SKM-1 treated with dmso at 0.1 percent for 144 hours (cell line): ENCODE measurements at regions not wholly inside any gene's neighbourhood (a gene's known extent, or its start where the extent isn't known, plus 50 kb on each side); places are given as distances from the start of the nearest gene placed in this dataset.

ENCODE experiments used
- DNase-seq: peaks from one replicate; lab custom pipeline; 2025; ENCODE audit not compliant: unreplicated experiment; lab: John Stamatoyannopoulos, UW

DNA sequence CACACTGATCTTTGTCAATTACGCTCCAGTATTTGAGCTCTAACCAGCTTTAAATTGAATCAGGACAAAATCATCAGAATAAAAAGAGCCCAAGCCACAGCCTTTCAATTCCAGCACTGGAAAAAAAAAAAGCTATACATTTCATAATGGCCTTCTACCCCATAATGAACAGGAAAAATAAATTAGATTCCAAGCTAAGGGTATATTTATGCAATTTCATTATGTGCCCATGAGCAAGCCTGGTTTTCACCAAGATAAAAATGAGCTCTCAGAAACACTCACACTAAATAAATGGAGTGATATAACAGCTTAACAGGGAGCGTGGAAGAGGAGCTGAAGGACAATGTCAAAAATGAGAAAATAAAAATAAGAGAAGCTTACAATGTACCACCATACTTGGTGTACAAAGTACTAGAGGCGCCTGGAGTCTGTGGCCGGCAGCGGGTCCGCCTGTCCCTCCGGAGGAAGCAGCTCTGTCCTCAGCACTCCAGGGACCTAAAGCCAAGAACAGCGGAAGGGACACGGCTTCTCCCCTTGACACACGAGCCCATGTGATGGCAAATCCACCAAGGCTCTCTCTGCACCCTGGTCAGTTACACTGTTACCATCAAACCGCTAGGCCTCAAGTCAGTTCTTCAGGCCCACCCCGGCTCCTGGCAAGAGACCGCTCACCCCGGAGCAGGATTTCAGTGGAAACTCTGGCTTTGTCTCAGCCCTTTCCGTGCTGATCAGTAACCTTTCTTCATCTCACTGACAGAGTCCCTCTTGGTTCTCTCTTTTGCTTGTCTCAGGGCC lies 69.6 kb downstream of the RBFOX3 start:
- no peak for DNase-seq

DNA sequence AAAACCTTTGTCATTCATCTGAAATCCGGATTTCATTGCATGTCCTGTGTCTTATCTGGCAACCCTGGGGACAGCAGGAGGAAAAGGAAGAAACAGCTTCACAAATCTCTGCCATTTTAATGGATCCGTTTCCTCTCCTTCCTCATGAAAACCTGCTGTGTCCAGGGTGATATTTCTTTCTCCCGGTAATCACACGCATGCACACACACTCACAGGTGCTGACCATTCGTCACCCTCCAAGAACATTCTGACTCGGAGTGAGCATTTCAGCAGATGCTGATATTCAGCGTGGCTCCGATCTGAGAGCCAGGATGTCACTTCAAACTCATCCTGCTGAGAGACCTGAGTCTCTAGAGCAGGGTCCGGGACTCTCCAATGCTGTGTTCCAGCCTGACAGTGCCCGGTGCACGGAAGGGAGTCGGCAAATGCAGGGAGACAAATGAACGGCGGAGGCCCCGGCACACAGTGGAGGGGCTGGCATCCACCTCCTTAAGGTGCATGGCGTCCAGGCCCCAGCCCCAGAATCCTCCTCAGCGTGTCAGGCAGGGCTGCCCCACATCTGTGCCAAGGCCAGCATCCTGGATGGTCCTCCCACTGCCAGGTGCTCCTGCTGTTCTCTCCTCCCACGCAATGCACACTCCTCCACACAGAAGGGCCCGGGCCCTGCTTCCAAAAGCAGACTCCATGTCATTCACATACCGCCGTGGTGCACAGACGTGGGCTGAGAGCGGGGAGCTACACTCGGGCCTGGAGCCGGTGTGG lies 70.7 kb downstream of the RBFOX3 start:
- DNase-seq: no peak

- DNase-seq: no peak
Observed at GRCh38 chr17:79538291-79538690, 72.6 kb downstream of the RBFOX3 start.

DNA sequence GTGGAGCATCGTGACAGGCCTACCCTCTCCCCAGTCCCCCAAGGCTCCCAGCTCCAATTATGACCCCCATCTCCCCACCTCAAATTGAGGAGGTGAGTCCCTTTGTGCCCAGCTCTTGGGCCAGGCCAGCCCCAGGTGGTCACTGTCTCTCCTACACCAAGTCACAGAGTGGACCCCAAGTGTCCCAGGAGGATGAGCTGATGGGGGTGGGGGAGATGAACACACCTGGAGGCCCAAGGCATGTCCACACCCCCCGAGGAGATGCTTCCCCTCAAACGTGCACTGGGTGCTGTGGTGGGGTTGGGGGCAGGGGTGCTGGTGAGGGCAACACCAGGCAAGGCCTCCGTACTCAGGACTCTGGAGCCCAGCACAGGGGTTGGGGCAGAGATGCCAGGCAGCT lies 73.2 kb downstream of the RBFOX3 start:
- no peak for DNase-seq

DNA sequence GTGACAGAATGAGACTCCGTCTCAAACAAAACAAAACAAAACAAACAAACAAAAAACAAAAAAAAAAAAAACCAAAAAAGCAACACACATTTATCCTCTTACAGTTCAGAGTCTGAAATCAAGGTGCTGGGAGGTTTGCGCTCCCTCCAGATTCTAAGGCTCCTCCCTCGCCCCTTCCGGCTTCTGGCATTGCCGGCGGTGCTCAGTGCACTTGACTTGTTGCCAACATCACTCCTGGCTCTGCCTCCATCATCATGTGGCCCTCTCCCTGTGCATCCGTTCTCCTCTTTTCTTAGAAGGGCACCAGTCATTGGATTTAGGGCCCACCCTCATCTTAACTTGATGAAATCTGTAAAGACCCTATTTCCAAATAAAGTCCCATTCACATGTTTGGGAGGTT lies 73.8 kb downstream of the RBFOX3 start:
- DNase-seq: no peak

DNA sequence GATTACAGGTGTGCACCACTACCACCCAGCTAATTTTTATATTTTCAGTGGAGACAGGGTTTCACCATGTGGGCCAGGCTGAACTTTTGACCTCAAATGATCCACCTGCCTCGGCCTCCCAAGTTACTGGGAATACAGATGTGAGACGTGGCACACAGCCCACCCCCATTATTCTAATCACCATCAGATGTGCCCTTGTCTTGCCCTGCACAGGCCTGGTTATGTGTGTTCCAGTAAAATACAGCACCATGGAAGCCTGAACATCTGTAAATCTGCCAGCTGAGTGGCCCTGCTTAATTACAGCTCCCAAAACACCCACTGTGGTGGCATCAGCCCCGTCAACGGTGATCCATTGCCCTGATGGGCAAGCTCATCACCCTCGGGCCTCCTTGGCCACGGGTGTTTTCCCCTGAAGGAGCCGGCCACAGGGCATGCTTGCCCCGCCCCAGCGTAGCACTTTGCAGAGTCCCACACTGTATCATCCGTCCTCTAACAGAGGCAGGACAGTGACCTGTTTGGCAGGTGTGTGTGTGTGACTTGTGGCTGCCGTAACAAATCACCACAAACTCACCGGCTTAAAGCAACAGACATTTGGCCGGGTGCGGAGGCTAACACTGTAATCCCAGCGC lies 74.5 kb downstream of the RBFOX3 start:
- DNase-seq: no peak

DNA sequence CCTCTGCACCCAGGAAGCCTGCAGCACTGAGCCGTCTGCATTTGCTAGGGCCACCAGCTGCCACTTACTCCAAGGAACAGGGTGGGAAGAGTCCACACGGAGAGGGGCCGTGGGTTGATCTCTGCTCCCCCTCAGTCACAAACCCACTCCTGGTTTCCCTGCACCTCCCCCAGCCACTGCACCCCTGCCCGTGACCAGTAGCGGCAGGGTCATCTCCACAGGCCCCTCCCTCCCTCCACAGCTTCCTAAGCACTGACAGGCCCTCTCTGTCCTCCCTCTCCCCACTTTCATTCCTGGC lies 75.2 kb downstream of the RBFOX3 start:
- DNase-seq: no peak

- DNase-seq: no peak
Observed at GRCh38 chr17:79534851-79535727, 75.8 kb downstream of the RBFOX3 start.

GRCh38 chr17:79534111-79534510 lies 76.7 kb downstream of the RBFOX3 start:
- no peak for DNase-seq

DNA sequence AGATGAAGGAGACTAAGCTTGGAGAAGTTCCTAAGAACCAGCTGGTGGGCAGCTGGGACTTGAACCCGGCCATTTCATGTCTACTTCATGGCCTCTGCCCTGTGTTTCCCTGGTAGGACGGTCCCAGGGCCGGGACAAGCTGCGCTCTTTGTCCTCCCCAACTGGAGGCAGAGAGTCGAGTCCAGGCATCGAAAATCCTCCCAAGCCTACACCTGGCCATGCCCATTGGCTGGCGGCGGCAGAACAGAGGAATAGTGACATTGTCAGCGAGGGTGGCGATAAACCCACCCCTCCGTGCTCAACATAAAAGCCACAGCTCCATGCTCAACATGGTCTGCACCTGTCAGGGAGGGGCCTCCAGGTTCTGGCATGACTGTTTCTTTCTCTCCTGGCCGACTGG lies 77.7 kb downstream of the RBFOX3 start:
- DNase-seq: no peak

DNA sequence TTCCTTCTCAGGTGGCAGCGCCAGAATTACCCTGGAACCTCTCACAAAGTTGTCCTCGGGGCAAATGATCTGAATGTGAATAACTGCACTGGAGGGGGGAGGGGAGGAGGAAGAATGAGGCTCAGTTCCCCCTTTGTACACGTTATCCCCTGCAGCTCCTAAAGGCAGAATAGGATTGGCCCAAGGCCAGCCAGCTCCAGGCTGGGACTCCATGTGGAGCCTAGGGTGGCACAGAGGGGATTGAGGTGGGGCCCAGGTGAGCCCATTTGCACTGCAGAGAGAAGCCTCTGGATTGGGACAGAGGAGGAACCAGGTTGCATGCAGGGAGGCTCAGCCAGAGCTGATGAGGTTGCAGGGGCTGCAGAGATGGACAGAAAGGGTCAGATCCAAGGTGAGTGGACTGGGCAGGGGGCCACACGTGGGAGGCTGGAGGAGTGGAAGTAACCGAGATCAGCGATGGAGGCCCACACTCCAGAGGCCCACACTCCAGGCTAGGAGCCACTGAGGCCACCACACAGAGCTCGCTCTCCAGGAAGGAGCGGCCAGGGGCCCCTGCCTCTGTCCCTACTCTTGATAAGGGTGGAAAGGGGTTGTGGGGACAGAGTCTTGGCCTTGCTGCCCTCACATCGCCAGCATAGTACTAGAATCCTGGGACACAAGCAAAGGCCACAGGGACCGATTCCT lies 78.6 kb downstream of the RBFOX3 start:
- DNase-seq: no peak

- no peak for DNase-seq
Observed at GRCh38 chr17:79531191-79532095, 79.4 kb downstream of the RBFOX3 start.

DNA sequence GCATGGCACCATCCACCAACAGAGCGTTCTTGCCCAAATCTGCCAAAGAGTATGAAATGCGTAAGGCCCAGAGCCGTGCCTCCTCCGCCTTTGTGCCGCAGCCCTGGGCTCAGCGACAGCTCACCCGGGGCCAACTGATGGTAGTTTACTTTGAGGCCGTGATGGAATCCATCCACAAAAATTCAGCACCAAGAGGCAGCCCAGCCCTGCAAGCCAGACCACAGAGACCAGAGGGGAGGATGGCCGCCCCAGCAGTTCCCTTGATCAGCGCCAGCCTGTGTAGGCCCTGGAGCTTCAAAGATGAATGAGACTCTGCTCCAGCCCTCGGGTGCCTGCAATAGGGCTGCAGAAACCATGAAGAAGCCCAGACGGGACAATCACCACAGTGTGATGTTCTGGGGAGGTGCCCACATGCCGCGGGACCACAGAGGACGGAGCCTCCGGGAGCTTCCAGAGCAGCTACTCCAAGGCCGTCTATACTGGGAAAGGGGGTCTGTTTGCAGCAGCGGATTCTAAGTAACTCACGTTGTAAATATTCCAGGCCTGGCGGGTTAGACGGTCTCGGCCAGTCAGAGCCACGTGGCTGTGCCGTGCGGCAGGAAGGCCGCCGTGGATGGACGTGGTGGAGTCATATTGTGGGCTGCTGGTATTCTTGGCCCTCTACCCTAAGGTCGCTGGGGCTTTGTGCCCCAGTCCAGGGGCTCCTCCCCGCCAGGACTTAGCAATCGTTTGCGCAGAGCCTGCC lies 80.3 kb downstream of the RBFOX3 start:
- DNase-seq: no peak

GRCh38 chr17:79529661-79530081 lies 81.2 kb downstream of the RBFOX3 start:
- no peak for DNase-seq

DNA sequence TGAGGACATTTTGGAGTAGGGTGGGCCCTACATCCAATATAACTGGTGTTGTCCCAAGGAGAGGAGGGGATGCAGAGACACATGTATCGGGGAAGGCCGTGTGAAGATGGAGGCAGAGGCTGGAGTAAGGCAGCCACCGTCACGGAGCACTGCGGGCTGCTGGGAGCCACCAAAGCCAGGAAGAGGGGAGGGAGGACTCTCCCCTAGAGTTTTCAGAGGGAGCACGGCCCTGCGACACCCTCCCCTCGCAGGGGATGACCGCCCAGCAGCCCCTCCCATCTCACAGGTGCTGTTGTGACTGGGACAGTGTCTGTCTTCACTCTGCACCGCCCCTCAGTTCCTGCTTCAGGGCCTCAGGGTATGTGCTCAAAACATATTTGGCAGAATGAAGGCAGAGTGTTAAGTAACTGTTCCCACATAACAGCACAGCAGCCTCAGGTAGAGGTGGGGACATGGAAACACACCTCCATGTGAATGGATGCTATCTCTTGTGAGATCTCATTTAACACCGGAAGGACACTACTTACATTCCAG lies 82.2 kb downstream of the RBFOX3 start:
- DNase-seq: no peak

DNA sequence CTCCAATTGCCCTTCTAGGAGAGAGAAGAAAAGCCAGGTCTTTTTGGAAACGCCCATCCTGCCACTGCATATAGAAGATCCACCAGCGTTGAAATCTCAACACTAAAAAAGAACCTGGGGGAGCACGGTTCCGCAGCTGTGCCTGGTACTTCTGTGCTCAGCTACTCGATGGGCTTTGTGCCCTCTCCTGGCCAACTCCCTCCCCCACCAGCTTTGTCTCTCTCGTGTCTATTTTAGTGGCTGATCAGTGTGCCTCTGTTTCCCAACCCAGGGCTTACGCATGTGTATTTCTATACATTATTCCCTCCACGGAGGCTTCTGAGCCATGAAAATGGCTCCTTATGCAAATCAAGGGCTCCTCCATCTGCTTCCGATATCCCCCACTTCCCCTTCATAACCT lies 83.5 kb downstream of the RBFOX3 start:
- DNase-seq: no peak

- no peak for DNase-seq
Observed at GRCh38 chr17:79525793-79526677, 84.8 kb downstream of the RBFOX3 start.
